Hematopoietic multipotent progenitor cell treated with erythropoietin and hydrocortisone succinate and interleukin-3 and kit ligand, for 6 days (in vitro differentiated cells): ENCODE measurements at regions not wholly inside any gene's neighbourhood (a gene's known extent, or its start where the extent isn't known, plus 50 kb on each side); places are given as distances from the start of the nearest gene placed in this dataset.
"Not testable (repeated sequence)": the region's sequence is repeated elsewhere in the genome, so short reads cannot be mapped to it uniquely, and the experiment has no call there.

Source experiments
- DNase-seq: peaks from one replicate; pipeline ENCODE4 v3.0.0-alpha.2; 2015

DNA sequence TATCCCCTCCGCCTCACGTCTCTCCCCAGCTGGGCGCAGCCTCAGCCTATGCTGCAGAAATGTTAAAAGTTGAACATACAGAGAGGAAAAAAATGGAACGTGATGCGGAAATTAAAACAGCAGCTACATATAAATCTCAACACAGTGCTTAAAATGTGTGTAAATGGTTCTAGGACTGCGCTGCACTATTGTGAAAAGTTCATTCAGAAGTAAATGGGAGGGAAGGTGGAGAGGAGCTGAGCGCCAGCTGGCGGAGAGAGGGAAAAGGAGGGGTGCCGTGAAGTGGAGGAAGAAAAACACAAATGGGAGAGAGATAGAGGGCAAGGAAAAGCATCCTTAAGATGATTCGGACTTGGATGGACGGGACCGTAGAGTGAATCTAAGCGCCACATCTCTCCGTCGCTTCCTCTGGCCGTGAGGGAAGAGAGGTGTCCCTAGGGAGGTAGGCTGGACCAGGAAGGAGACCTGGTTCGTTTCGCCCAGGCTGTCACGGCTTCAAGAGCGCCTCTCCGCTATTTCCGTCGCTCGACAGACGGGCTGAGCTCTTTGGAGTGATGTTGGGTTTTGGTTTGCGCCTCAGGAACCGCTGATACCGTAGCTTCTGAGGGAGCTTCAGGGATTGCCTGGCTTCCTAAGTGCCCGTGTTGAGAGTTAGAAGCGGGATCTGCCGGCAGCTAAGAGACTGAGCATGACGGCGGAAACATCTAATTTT, 113.7 kb downstream of the TRIM27 start:
- DNase-seq, result peak; percentile 11

- DNase-seq, result no peak
Measured at GRCh38 chr6:28810659-28811053, 113.1 kb downstream of the TRIM27 start.

DNA sequence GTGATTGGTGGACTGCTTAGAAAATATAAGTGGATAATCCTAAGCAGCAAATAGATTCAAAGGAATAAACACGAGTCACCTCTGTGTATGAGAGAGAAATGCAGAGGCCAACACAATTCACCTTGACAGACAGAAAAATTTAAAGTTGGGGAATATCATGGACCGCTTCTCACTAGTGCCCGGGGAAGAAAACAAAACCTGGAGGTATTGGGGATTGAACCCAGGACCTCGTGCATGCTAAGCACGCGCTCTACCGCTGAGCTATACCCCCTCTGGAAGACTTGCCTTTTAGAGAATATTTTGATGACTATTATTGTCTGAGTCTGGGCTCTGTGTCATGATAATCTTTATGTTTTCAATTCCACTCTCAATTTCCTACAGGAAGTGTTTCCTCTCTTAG, 111.9 kb downstream of the TRIM27 start:
- peak; percentile 30 for DNase-seq

GRCh38 chr6:28812778-28813569, 110.8 kb downstream of the TRIM27 start:
- DNase-seq, result no peak

GRCh38 chr6:28814032-28814976, 109.5 kb downstream of the TRIM27 start:
- no peak for DNase-seq

- no peak for DNase-seq
Measured at GRCh38 chr6:28816339-28816908, 107.4 kb downstream of the TRIM27 start.

GRCh38 chr6:28816909-28817807, 106.6 kb downstream of the TRIM27 start:
- DNase-seq, result peak; percentile 70

DNA sequence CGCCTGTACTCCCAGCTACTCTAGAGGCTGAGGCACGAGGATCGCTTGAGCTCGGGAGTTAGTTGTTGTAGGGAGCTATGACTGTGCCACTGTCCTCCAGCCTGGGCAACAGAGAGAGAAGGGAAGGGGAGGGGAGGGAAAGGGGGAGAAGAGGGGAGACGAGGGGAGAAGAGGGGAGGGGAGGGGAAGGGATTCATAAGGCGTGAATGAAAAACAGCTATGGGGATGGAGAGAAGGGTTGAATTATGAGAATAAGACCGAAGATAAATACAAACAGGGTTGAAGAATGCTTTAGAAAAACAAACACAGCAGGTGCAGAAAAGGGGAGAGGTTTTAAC, 106.0 kb downstream of the TRIM27 start:
- DNase-seq, result no peak

DNA sequence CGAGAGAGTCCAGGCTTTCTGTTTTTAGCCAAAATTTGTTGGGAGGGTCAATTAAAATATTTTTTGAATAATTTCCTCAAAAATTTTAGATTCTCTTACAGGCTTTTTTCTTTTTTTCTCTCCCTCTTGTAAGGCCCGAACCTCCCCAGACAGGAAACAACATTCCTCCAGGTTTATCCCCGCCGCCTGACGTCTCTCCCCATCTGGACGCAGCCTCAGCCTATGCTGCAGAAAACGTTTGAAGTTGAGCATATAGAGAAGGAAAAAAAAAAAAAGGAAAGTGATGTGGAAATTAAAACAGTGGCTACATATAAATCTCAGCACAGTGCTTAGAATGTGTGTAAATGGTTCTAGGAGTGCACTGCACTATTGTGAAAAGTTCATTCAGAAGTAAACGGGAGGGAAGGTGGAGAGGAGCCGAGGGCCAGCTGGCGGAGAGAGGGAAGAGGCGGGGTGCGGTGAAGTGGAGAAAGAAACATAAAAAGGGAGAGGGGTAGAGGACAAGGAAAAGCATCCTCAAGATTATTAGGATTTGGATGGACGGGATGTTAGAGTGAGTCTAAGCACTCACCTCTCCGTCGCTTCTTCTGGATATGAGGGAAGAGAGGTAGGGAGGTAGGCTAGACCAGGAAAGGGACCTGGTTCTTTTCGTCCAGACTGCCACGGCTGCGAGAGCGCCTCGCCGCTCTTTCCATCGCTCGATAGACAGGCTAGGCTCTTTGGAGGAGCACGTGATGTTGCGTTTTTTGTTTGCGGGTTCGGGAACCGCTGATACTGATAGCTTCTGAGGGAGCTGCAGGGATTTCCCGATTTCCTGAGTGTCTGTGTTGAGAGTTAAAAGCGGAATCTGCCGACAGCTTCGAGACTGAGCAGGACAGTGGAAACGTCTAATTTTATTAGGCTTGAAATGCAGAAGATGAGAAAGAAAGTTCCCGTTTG, 98.7 kb downstream of the TRIM27 start:
- DNase-seq, result no peak

GRCh38 chr6:28825732-28826293, 98.0 kb downstream of the TRIM27 start:
- no peak for DNase-seq

DNA sequence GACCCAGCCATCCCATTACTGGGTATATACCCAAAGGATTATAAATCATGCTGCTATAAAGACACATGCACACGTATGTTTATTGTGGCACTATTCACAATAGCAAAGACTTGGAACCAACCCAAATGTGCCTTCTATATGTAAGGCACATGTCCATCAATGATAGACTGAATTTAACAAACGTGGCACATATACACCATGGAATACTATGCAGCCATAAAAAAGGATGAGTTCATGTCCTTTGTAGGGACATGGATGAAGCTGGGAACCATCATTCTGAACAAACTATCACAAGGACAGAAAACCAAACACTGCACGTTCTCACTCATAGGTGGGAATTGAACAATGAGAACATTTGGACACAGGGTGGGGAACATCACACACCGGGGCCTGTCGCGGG, 92.1 kb downstream of the TRIM27 start:
- not testable (repeated sequence) for DNase-seq

DNA sequence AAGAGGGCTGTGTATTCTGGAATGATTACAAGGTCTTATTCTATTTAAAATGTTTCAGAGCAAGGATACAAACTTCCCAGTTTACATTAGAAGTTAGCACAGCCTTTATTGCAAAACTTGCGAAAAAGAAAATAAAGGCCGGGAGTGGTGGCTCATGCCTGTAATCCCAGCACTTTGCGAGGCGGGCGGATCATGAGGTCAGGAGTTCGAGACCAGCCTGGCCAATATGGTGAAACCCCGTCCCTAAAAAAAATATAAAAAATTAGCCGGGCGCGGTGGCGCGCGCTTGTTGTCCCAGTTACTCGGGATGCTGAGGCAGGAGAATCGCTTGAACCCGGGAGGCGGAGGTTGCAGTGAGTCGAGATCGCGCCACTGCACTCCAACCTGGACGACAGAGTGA, 87.1 kb downstream of the TRIM27 start:
- not testable (repeated sequence) for DNase-seq

GRCh38 chr6:28838289-28838633, 85.5 kb downstream of the TRIM27 start:
- DNase-seq, result peak; percentile 79

DNA sequence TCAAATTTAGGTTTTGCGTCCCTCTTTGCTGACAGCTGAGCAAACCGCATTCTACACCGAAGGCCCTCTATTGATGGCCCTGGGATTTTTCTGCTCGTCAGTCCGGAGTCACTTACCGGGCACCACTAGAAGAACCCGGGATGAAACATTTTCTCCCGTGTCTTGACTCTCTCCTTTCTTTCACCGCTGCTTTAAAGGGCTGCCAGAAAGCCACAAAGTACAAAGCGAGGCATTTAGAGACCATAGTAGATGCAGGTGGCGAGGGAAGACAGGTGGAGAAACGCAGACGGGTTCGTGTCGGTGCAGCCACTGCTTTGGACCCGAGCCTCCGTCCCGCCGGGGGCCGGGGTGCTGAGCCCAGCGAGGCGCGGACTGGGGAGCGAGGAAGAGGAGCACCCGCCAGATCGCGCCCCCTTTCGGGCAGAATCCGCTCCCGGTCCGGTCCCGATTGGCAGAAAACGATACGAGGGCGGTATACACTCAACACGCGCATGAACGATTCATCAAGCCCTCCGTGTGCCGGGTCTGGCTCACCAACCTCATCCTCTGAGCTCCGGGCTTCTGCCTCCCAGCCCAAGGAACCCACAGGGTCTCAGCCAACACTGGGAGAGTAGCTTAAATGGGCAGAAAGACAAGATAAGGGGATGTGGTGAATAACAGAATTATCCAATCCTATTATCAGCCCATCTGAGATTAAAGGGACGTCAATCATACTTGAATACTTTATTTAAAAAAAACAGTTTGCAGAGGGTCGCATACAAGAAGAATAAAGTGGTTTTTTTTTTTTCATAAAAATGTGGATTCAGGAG, 84.9 kb downstream of the TRIM27 start:
- peak; percentile 92 for DNase-seq

DNA sequence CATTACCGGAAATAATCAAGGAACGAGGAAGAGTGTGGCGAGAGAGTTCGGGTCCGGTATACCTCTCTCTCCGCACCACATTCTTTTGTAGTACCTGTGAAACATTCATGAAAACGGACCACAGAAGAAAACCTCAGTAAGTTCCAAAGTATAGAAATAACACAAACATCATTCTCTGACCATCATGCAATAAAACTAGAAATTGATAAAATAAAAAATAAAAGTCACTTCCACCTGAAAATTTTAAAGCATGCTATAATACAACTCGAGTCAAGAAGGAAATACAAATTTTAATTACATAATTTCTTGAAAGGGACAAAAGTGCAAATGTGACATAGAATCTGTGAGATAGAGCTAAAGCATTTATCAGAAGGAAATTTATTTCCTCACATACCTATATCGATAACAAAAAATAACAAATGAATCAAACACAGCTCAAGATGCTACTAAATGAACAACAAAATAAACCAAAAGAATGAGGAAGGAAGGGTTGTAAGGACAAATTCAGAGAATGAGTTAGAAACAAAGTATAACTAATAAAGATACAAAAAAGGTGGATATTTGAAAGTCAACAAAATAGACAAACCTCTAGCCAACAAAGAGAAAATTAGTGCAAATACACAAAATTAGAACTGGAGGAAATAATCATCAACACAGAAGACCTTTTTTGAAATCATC, 84.2 kb downstream of the TRIM27 start:
- peak; percentile 7 for DNase-seq

GRCh38 chr6:28841290-28841689, 82.5 kb downstream of the TRIM27 start:
- peak; percentile 28 for DNase-seq

DNA sequence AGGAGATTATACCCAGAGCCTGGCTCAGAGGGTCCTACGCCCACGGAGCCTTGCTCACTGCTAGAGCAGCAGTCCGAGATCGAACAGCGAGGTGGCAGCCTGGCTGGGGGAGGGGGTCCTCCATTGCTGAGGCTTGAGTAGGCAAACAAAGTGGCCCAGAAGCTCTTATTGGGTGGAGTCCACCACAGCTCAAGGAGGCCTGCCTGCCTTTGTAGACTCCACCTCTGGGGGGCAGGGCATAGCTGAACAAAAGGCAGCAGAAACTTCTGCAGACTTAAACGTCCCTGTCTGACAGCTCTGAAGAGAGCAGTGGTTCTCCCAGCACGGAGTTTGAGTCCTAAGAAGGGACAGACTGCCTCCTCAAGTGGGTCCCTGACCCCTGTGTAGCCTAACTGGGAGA, 75.0 kb downstream of the TRIM27 start:
- peak; percentile 39 for DNase-seq
